ENCODE measurements at regions not wholly inside any gene's neighbourhood (a gene's known extent, or its start where the extent isn't known, plus 50 kb on each side); places are given as distances from the start of the nearest gene placed in this dataset.

GRCh38 chr3:157981819-157982218 is 124.4 kb downstream of the SHOX2 start:
- no peak overlapping the region for H3K4me3 ChIP-seq (ENCODE audit: low read length)
- no peak for TF ChIP-seq CTCF (conservative IDR thresholded peaks at IDR 0.05; ENCODE audit: low read depth, low read length)
- no peak for DNase-seq (ENCODE audit: low read depth)

GRCh38 chr3:157979022-157979421 is 127.2 kb downstream of the SHOX2 start:
- no peak for DNase-seq (ENCODE audit: low read depth)

GRCh38 chr3:157961665-157962064 is 144.6 kb downstream of the SHOX2 start:
- no peak for DNase-seq (ENCODE audit: low read depth)
- no peak overlapping the region for H3K4me3 ChIP-seq (ENCODE audit: low read length)
- TF ChIP-seq CTCF (conservative IDR thresholded peaks at IDR 0.05; ENCODE audit: low read depth, low read length), result no peak

More at GRCh38 chr3:157979022-157979421, 127.2 kb downstream of the SHOX2 start:
- TF ChIP-seq CTCF (conservative IDR thresholded peaks at IDR 0.05; ENCODE audit: low read depth, low read length), result no peak
- H3K4me3 ChIP-seq (ENCODE audit: low read length), result no peak overlapping the region

- TF ChIP-seq CTCF (conservative IDR thresholded peaks at IDR 0.05; ENCODE audit: low read depth, low read length), result no peak
- DNase-seq (ENCODE audit: low read depth), result peak; percentile 6
- no peak overlapping the region for H3K4me3 ChIP-seq (ENCODE audit: low read length)
Measured at GRCh38 chr3:157958457-157958856, 147.8 kb downstream of the SHOX2 start.

DNA sequence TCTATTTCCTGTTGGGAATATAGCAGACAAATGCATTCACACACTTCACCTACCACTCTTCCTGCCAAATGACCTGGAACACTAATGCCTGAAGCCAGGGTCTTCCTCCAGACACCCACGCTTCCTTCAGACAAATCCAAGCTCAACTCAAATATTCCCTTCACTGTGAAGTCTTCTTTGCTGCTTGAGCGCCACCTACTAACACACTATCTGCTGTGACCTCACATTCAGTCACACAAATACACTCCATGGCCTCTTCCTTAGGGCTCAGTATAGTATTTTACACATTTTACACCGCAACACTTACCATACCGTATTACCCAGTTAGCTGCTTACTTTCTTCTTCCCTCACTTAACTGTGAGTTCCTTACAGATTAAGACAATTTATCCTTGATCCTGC is 149.4 kb downstream of the SHOX2 start:
- H3K4me3 ChIP-seq (ENCODE audit: low read length), result no peak overlapping the region
- DNase-seq (ENCODE audit: low read depth), result no peak
- no peak for TF ChIP-seq CTCF (conservative IDR thresholded peaks at IDR 0.05; ENCODE audit: low read depth, low read length)

- no peak overlapping the region for H3K4me3 ChIP-seq (ENCODE audit: low read length)
- no peak for TF ChIP-seq CTCF (conservative IDR thresholded peaks at IDR 0.05; ENCODE audit: low read depth, low read length)
- no peak for DNase-seq (ENCODE audit: low read depth)
Measured at GRCh38 chr3:157956176-157956575, 150.0 kb downstream of the SHOX2 start.

GRCh38 chr3:157953565-157953964 is 152.7 kb downstream of the SHOX2 start:
- DNase-seq (ENCODE audit: low read depth), result no peak
- no peak for TF ChIP-seq CTCF (conservative IDR thresholded peaks at IDR 0.05; ENCODE audit: low read depth, low read length)
- H3K4me3 ChIP-seq (ENCODE audit: low read length), result no peak overlapping the region

All from retinal pigment epithelial cell (primary cell).